Kidney glomerular epithelial cell (primary cell): ENCODE measurements at regions not wholly inside any gene's neighbourhood (a gene's known extent, or its start where the extent isn't known, plus 50 kb on each side); places are given as distances from the start of the nearest gene placed in this dataset.

Experiments used
- DNase-seq: peaks from one replicate; lab custom pipeline; 2025; lab: John Stamatoyannopoulos, UW

DNA sequence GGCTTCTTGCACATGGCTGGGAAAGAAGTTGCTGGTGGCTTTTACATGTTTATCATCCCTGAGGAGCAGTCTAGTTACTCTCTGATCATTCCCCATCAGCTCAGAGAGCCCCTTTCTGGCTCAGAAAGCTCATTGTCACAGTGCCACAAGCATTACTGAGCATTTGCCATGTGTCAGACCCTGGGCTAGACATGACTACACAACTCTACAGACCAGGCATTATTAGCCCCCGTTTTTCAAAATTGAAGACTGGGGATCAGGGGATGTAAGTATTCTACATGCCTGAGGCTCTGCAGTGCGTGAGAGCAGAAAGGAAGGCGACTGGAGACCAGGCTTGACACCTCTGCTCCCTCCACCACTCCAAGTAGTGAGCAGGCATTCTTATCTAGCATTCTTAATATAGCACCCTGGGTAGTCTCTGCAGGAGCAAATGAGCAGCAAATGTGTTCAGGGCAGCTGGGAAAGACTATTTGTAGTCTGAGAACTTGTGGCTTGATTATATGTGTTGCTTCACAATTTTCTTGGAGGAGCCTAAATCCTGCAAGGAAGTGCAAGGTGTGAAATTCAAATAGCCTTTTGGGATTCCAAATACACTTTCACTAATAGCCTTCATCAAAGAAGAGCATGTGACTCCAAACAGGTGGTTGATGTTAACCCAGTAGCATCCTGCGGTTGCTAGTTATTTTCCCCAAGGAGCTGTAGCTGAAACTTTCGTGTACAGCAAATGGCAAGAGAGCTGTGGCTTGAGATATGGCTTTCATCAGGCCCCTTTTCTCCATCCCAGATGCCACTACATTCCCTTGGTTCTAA, 143.2 kb downstream of the DDX1 start:
- peak; percentile 30 for DNase-seq

DNA sequence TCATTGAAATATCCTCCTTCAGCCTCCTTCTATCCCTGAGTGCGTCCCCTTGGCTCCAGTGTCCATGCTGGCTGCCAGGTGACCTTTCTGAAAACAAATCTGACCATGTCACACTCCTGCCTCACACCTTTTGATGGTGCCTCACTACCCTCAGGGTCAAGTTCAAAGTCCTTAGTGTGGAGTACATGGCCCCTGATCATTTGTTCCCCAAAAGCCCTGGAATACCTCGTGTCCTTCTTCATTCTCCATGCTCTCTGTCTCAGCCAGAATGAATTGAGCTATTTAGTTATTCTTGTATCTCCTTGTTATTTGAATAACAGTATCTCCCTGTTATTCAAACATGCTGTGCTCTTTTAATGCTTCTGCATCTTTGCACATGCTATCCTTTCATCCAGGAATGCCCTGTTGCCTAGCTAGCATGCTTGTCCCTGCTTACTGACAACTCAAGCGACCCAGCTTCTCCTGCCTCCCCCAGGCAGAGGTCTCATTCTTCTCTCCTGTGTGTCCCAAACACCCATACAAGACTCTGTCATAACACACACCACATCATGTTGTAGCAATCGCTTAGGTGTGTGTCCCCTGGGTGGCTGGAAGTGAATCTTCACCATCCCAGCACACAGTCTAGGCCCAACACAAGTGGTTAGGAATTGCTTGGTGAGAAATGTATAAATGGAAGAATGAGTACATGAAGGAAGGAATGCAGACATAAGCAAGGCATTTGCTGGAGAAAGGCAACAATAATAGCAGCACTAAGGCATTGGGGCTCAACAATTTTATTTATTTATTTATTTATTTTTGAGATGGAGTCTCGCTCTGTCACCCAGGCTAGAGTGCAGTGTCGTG, 144.0 kb downstream of the DDX1 start:
- no peak for DNase-seq

DNA sequence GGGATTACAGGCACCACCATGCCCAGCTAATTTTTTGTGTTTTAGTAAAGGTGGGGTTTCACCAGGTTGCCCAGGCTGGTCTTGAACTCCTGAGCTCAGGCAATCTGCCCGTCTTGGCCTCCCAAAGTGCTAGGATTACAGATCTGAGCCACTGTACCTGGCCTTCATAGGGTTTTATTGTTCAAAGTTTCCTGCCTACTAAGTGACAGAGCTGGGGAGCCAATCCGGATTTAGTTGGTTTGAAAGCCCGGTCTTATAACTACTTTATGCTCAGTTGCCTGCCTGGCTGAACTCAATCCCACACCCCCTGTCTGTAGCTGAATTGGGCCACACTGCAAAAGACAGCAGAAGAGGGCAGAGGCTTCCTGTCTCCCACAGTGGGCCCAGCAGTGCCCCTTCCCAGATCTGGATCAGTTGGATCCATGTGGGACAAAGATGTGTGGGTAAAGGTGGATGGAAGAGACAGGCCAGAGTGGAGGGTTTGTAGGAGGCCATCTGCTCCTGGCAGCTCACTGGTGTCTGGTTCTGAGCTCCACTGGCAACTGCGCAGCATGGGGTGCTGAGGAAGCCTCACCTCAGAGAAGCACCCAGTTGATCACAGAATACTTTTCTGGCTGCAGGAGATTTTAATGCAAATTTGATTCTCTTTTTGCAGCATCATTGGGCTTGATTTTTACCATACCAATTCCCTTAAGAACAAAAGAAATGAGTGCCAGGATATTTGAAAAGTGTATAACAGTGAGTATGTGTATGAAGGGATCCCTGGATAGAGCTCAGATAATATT, 144.9 kb downstream of the DDX1 start:
- DNase-seq = no peak

DNA sequence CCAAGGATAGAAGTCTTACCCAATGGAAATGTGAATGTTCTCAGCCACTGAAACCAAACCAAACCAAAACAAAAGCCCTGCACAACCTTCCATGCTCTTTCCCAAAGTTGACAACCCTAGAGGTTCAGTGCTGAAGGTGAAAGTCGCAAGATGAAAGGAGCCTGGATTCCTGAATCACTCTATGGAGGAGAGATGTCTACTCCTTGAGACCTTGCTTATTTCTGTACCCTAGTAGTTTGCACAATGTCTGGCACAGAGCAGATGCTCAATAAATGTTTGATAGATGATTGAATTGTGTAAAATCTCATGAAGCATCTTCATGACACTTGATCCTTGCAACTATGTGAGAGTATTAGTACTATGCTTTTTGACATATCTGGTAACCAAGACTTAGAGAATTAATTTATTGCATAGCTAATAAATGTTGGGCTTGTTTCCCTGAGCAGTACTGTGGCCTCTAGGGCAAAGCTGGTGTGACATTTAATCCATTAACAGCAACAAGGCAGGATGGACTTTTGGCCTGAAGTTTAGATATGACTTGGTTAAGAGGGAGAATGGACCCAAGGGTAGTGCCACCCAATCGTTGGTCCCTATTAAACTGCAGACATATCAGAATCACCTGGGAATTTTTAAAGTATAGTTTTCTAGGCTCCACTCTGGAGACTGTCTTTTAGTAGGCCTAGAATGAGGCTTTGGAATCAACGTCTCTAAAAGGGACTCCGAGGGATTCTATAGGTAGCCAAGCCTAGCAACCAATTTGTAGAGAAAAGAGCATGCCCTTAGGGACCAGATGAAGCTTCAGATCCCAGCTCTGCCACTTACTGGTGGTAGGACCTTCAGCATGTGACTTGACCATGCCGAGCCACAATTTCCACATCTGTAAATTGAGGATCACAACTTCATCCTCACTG, 145.9 kb downstream of the DDX1 start:
- DNase-seq = no peak

DNA sequence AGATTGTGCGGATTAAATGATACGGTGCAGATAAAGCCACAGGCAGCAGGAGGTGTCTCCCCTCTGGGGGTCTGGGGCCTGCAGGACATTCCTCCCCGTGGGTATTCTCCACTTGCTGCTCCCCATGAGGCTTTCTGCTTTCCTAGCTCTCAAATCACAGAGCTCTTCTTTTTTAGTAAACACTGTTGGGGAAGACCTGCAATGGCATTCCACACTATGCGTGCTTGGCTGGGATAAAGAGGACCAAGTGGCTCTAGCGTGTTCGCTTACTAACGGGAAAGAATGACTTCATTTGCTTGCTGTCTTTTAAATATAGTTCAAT, 146.5 kb downstream of the DDX1 start:
- no peak for DNase-seq

DNA sequence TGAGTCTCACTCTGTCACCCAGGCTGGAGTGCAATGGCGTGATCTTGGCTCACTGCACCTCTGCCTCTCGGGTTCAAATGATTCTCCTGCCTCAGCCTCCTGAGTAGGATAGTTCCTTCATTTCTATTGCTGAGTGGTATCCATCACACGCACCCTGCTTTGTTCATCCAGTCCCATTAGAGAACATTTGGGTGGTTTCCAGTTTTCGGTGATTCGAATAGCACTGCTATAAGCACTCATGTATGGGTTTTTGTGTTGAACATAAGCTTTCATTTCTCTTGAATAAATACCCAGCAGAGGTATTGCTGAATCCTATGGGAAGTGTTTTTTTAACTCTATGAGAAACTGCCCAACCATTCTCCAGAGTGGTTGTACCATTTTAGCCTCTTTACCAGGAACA, 147.3 kb downstream of the DDX1 start:
- DNase-seq = no peak

DNA sequence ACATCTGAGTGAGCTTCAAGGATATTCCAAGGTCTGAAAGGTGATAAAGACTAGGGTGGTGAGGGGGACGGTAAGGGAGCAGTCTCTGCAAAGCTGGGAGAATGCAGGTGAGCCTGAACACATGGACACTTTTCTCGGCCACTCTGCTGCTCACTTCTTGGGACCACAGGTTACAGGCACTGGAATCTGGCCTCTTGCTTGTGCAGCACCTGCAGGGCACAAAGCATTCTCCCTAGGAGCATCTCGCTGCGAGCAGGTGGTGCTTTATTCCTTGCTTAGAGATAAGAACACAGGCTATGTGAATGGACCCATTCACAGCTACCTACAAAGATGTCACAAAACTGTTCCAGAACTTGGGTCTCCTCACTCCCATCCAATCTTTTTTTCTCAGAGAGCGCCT, 153.2 kb downstream of the DDX1 start:
- DNase-seq = no peak

DNA sequence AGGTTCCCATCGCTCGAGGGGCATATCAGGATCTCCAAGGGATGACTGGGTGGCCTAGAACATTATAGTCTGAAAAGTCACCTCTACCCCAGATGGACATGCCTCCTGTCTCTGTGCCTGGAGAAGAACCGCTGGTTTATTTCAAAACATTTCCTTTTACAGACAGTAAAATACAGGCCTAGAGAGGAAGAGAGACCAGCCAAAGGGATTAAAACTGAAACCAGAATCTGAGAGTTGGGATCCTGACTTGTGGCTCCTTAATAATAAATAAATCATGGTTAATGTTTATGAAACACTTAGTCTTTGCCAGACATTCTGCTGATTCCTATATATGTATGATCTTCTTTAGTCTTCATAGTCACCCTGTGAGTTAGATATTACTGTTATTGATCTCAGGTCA, 153.7 kb downstream of the DDX1 start:
- DNase-seq = no peak

DNA sequence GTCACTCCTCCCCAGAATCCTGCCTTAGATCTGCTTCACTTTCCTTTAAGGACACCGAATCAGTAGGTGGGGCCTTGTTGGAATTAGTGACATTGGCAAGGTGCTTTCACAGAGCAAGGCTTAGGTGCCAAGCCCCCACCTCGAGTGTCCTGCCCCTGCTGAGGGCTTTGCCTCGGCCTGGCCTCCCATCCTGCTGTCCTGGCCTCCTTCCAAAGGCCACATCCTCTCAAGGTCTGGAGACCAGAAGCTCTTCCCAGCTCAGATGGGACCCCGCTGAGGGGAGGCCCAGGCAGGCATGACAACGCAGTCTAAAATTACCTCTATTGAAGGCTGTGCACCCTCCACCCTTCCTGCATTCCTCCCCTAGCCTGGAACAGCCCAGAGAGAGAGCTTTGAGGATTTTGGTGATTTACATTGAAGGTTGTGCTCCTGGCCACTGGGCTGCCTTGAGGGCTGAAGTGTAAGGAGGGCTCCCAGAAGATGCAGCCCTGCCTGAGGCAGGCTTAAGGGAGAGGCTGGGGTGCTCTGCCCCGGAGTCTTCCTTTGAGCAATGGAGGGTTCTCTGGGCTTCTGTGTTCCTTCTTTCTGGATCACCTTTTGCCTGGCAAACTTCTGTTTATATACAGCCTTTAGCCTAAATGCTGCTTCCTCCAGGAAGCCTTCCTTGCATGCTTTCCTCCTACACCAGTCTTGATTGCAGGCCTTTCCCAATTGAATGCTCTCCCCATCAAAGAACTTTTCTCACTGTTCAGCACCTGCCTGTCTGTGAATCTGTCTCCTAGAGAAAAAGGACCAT, 154.4 kb downstream of the DDX1 start:
- no peak for DNase-seq

DNA sequence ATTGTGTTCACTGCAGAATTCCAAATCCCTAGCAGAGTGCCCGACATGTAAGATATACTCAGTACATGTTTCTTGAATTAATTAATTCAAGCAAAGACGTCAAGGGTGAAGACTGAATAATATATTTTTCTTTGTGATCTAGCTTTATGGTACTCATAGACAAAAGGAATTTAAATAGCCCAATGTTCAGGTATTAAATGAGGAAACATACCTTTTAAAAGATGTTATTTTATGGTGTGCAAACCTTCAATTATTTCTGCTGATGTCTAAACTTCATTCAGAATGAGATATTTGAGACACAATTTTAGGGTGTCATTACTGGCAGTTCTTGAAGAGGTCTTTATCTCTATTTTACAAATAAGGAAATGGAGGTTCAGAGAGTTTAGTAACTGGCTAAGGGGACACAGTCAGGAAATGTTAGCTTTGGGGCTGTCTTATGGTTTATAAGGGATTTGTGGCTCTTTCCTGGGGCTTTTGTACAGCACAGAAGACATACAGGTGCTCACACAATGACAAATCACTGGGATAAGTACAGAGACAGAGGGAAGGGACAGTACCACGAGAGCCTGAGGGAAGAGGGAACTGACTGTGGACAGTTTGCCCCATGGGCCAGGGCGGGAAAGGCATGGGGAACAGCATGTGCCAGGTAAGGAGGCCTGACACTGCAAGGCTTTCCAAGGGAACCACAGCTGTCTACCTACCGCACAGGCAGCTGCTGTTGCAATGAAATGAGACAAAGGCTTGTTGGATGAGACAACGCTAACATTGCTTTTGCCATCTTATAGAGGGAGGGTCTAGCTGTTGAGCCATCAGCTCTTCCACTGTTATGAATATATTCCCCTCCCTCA, 155.3 kb downstream of the DDX1 start:
- no peak for DNase-seq

DNA sequence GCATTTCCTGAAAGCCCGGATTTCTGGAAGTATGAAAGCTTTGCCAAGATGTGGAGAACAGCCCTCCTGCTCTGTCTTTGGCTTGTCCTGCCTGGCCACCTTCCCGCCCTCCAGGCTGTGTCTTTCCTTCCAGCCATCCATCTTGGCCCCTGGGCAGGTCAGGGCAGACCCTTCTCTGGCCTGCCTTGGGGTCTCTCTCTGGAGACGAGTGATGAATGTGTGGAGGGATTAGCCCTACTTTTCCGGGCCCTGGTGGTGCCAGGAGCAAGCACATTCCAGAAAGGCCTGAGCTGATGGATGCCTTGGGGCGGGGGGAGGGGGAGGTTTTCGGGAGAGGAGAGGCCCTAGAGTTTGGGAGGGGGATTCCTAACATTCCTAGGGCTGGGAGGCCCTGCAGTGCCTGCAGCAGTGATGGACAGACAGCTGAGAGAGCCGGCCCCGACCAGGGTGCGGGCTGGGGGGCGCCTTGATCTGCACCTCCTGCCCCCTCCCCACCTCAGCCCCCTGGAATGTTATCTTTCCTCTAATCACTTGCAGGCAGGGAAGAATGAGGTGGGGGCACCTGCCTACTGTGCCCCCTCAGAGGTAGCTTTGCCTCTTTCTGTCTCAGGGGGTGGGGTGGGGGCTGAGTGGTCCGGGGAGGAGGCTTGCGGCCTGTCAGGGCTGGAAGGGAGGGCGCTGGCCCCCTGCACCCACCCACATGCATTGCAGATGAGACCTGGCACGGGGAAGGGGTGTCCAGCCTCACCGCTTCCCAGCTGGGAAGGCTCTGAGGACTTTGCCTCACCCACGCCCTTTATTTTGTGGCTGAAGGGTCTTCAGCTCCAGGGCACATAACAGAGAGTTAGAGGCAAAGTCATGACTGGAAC, 156.2 kb downstream of the DDX1 start:
- DNase-seq = no peak

DNA sequence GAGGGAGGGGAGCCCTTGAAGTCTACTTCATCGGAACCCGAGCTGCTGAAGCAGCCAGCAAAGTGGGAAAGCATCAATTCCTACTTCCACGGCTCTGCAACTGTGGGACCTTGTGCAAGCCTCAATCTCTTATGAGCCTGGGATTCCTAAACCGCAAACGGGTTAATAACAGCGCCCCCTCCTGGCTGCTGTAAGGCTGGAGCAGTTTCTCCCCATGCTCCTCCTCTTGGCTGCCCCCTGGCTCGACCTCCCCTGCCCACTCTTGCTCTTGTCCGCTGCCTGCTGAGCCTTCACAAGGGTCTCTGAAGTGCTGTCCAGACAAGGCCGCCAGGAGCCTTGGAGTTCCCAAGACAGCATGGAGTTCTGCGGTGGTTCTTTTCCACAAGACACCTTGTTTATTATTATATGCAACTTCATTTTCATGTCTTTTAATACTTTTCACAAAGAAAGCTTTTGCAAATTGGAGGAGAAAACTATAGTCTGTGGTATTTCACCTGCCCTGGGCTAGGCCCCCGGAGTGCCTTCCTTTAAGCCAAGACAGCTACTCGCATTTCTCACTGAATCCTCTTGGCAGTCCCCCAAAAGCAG, 157.2 kb downstream of the DDX1 start:
- no peak for DNase-seq

DNA sequence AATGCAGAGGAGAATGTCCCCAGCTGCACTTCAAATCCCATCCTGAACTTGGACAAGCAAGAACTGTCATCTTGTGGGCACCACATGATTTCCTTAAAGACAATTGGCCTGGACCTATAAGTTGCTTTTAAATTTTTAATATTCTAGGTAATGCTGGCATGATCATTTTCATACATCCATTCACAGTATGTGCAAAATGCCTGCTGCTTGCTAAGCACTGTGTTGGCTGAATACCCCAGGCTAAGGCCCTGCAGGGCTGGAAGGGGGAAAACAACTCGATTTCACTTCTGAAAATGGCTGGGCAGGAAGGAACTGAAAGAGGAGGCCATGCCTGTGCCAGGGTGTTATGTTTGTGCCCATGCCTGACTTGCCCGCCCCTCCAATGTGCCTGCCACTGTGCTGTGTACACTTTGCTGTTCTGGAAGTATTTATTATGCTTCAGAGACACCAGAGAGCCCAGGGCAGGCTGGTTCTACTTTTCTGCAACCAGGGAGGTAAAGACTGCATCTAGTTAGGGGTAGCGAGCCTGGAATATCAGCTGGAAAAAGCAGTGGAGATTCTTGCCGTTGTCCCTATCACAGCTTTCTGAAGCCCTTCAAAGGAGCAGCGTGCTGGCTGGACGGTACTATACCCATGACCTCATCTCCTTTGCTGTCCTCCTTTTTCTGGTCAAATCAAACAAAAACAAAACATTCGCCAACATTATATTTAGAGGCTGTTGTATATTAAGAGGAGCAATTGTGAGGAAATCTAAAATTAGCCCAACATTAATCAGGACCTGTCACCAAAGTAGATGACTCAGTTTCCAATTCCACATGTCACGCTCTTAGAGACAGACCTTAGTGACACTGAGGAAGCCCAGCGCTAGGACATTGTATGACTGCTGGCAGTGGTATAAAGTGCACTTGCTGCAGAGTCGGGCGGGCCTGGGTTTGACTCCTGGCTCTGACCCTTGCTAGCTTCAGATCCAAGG, 158.1 kb downstream of the DDX1 start:
- no peak for DNase-seq

DNA sequence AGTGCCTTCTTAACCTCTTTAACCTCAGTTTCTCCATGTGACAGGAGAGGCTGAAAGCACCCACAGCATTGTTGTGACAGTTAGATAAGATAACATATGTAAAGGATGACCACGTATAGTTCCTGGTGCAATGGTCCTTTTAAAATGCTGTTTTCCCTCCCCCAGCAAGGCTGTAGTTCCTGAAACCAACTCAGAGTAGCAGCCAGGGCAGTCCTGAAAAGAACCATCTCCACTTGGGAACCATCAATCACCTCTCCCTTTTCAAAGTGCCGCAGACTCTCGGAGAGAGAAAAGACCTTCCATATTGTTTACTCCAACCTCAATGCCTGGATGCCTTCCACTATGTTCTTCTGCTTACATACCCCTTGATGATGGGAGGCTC, 158.8 kb downstream of the DDX1 start:
- no peak for DNase-seq

DNA sequence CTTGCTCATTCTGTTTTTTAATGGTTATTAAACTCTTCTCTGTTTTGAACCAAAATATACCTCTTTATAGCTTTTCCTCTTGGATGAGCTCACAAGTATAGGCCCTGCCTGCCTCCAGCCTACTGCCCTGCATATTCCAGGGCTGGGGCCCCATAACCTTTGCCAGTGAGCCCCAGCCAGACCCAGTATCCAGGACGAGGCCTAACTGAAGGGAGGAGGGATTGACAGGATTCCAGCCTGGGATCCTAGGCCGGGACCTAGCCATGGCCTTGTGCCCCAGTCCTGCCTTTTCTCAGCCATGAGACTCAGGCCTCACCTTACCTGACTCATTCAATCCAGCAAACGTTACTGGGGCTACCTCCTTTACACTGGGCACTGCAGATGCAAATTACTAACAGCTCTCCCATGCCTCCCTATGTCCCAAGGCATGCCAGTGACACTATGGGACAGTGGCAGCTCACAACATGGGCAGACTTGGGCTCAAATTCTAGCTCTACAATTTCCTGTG, 159.2 kb downstream of the DDX1 start:
- DNase-seq = no peak

DNA sequence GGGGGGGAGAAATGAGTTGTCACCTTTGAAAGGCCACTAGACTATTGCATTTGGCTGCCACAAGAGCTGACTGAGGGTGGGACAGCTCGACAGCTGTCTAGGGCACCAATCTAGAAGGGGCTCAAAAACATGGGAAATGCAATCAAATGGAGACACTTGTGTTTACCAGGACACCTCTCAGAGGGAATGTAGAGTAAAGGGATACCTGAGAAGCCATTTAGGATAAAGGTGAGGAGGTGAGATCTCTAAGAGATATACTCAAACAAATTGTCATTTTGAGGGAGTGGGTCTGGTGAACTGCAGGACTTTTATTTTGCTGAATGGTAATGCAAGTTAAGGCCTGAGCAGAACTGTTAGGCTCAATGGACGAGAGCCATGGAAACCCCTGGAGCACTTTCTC, 159.8 kb downstream of the DDX1 start:
- no peak for DNase-seq

DNA sequence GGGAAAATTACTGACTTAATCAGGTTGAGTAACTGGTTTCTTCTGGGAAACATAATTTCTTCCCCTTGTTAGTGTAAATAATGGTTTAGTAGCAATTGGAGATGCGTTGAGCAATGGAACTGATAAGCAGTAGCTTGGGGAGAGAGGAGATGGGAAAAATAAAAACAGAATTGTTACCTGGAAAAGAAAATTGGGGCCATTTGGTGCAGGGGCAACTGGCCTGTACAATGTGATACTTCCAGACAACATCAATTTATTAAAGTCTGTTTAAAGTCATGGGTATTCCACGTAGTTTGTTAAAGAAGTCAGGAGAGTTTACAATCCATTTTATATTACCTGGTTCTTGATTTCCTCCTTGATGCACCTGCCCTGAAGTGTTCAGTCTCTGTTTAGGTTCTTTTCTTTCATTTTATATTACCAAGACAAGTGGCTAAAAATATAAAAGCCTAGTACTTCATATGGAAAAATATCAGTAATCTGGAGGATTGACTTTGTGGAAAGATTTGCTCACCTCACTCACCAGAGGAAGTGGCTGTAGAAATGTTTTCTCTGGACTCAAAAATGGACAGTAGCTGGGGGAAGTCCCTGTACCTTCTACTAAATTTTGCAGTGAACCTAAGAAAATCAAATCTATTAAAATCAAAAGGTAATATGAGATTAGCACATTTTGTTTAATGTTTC, 161.0 kb downstream of the DDX1 start:
- DNase-seq = no peak
